GM19043 (cell line): ENCODE measurements at regions not wholly inside any gene's neighbourhood (a gene's known extent, or its start where the extent isn't known, plus 50 kb on each side); places are given as distances from the start of the nearest gene placed in this dataset.

ENCODE experiments used
- ATAC-seq: cut with Tn5 transposase; IDR thresholded peaks from one replicate; pipeline ENCODE4 v1.9.1; 2021; ENCODE audit warnings: low read depth; ENCODE audit not compliant: unreplicated experiment

DNA sequence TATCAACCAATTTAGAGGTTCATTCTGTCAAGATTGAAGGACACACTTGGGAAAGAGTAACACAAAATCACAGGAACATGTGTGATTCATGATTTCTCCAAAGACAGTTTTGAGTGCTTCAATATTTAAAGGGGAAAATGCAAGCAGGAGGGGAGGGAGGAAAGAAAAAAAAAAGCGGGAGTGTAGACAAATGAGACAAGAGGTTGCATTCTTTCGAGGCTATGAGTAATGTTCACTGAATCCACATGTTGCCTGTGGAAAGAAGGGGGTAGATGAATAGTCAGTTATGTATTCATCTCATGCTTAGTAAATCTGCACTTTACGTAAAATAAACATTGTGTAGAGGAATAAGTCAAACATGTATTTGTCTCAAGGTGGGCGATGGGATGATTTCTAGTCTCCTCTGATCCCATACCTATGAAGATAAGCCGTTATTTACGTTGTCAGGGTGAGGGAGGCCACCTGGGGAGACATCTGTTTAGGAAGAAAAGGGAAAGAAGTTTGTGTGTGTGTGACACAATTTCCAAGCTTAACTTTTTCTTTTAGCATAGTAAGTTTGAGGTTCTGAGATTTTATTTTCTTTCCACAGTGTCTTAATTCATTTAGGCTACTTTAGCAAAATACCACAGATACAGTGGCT, 211.0 kb upstream of the ZC3H15 start:
- ATAC-seq, result no peak

GRCh38 chr2:186276909-186277308, 209.2 kb upstream of the ZC3H15 start:
- no peak for ATAC-seq

GRCh38 chr2:186281726-186282125, 204.3 kb upstream of the ZC3H15 start:
- ATAC-seq, result no peak

DNA sequence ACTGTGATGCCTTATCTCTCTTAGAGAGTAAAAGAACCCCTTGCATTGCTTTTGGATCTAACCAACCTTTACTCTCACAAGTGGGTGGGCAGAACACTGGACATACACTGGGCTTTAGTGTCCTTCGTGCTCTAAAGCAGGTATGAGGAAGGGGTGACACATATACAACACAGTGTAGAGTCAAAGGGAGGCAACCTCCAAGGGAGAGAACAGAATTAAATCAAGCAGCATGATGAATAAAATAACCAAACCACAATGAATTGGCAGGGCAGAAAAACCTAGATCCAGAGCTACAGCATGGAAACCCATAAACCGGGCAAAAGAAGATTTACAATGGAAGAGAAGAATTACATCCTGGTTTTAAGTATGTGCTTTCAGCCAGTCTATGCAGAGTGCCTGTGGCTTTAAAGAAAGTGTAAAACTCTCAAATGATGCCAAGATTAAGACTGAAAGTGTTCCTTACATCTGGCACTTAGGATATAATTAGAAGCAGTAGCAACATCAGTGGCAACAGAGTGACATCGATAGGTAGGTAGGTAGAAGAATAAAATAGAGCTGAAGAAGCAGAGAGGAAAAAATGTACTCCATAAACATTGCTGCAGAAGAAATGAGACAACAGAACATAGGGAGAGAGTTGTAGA, 191.7 kb upstream of the ZC3H15 start:
- no peak for ATAC-seq

GRCh38 chr2:186299610-186300009, 186.4 kb upstream of the ZC3H15 start:
- ATAC-seq, result no peak

GRCh38 chr2:186302263-186302662, 183.8 kb upstream of the ZC3H15 start:
- no peak for ATAC-seq

DNA sequence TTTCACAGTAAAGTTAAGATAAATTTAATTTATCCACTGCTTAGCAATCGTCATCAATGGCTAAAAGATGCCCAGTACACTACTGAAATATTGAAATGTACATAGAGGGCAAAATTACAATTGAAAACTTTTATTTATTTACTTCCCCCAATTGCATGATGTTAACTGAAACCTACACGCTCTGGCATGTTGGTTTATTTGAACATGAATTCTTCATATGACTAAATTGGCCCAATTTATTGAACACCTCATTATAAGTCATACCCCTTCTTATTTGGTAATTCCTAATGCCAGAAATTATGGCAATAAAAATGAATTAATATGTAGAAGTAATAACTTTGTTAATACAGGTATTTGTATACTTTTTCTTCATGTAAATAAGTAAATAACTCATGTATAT, 183.0 kb upstream of the ZC3H15 start:
- ATAC-seq, result no peak

- no peak for ATAC-seq
Measured at GRCh38 chr2:186304064-186304463, 182.0 kb upstream of the ZC3H15 start.

DNA sequence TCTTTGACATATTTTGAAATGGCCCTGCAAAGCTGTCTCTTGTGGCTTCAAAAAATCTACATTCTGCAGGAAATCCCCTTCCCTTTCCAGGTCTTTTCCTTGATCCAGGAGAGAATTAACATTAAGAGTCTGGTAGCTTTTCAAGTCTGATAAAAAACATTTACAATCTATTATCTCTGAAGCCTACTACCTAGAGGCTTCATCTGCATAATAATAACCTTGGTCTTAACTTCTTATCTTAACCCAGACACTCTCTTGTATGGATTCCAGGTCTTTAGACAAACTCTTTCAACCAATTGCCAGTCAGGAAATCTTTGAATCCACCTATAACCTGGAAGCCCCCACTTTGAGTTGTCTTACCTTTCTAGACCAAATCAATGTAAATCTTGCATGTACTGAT, 179.3 kb upstream of the ZC3H15 start:
- ATAC-seq, result no peak

- peak; percentile 90 for ATAC-seq
Measured at GRCh38 chr2:186307871-186308270, 178.2 kb upstream of the ZC3H15 start.

DNA sequence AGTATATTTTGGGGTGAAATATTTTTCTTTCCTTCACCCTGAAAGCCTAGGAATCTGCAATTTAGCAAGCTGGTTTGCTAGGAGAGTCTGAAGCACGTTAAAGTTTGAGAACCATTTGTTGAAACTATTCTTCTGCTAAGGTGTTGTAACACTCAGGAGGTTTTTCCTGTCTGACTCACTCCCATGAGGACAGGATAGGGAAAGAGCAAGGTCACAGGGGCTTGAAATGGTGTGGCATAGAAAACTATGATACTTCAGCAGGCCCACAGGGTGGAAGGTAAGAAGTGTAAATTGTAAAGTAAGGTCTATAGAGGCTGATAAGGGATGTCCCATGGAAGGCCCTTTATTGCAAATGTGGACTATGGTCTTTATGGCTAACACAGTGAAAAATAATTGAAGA, 177.7 kb upstream of the ZC3H15 start:
- ATAC-seq, result no peak

DNA sequence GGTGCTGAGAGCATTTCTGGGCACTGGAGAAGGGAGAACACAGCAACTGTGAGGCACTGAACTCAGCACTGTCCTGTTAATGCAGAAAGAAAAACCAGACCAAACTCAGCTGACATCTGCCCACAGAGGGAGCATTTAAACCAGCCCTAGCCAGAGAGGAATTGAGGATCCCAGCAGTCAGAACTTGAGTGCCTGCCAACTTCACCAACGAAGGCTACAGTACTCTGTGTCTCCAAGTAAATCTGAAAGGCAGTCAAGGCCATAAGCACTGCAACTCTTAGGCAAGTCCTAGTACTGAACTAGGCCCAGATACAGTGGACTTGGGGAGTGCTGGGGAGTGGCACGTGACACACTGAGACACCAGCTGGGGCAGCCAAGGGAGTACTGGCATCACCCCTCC, 176.2 kb upstream of the ZC3H15 start:
- ATAC-seq, result no peak

DNA sequence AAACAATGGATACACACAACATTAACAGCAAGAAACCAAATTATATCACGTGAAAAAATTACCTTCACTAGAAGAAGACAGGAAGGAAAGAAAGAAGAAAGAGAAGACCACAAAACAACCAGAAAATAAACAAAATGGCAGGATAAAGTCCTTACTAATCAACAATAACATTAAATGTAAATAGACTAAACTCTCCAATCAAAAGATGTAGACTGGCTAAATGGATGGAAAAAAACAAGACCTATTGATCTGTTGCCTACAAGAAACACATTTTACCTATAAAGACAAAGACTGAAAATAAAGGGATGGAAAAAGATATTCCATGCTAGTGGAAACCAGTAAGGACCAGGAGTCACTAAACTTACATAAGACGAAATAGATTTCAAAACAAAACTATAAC, 167.0 kb upstream of the ZC3H15 start:
- no peak for ATAC-seq

- ATAC-seq, result no peak
Measured at GRCh38 chr2:186325827-186326535, 160.1 kb upstream of the ZC3H15 start.

DNA sequence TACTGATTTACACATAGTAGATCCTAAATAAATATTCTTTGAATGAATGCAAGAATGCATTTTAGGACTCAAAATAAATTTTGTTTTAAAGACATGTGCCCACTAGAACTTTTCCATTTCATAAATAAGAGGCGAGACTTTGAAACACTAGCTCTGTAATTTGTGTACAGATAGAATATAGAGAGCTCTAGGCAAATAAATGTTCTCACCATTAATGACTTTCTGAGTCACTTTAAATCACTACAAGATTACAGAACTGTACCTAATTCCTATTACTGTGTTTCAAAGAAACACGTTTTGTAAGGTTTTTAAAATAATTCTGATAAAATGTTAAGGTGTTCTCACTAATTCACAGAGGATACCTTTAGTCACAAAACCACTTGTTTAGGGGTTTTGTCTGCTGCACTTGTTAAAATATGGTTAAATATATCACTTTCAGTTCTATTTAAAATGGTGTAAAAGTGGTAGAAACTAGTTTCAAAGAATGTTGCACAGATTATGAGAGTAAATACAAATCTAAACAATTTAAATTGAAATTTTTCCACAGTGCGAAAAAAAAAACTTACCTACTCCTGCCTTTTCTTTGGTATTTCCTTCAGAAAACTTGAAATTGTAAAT, 158.7 kb upstream of the ZC3H15 start:
- peak; percentile 68 for ATAC-seq

- ATAC-seq, result no peak
Measured at GRCh38 chr2:186328838-186329237, 157.2 kb upstream of the ZC3H15 start.

DNA sequence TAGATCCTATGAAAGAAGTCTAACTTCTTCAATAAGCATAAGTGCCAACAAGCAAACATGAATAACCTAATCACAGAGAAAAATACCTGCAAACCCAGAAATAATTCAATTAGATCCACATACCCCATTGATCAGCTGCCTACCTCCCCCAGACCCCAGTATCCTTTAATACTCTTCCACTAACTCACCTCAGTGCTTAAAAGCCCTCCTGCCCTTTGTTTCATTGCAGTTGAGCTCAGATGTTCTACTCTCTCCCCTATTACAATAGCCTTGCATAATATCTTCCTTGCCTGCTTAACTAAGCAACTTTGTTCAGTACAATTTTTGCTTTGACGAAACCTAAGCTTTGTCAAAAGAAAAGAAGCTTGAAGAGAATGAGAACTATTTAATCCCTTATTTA, 156.0 kb upstream of the ZC3H15 start:
- ATAC-seq, result no peak

DNA sequence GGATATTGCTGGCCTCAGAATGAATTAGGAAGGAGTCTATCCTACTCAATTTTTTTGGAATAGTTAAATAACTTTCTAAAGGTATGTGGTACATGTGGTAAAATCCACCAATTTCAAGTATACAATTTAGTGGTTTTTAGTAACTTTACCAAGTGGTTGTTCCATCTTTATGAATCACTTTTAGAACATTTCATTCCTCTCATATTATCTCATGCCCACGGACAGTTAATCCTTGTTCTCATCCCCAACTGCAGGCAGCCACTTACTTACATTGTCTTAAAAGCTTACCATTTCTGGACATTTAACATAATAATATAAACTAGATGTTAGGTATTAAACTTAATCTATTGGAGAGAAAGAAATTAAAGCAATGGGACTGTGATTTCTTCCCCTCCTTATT, 146.3 kb upstream of the ZC3H15 start:
- no peak for ATAC-seq

- no peak for ATAC-seq
Measured at GRCh38 chr2:186342029-186342428, 144.0 kb upstream of the ZC3H15 start.

GRCh38 chr2:186345745-186346144, 140.3 kb upstream of the ZC3H15 start:
- ATAC-seq, result no peak

DNA sequence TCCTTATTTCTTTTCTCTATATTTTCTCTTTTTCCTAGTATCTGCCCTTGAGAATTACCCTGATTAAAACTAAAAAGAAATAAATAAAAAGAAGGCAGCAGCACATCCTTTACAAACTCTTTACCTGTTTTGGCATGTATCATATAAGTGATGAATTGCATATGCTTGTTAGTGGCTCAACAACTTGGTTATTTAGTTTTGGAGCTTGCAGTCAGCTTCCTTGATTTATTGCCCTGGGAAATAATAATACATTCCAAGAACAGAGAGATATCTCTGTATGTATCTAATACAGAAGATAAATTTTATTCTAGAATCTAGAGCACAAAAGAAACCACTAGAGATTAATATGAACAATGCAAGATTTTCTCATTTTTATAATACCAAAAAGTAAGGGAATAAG, 139.8 kb upstream of the ZC3H15 start:
- ATAC-seq, result no peak

GRCh38 chr2:186347472-186347871, 138.6 kb upstream of the ZC3H15 start:
- ATAC-seq, result no peak
